Brain microvascular endothelial cell (primary cell): ENCODE measurements at regions not wholly inside any gene's neighbourhood (a gene's known extent, or its start where the extent isn't known, plus 50 kb on each side); places are given as distances from the start of the nearest gene placed in this dataset.

ENCODE experiments used
- DNase-seq: peaks from one replicate; pipeline ENCODE4 v3.0.0-alpha.2; 2020
- H3K27ac ChIP-seq: fragments of 250-450 bp; sonication (Bioruptor Pico); 2 replicates; pipeline ENCODE4 v1.5.1; 2020; ENCODE audit warnings: mild to moderate bottlenecking, moderate library complexity
- H3K27me3 ChIP-seq: fragments of 250-450 bp; sonication (Bioruptor Pico); replicated peaks from 2 replicates; pipeline ENCODE4 v1.5.1; 2020; ENCODE audit warnings: mild to moderate bottlenecking
- H3K36me3 ChIP-seq: fragments of 250-450 bp; sonication (Bioruptor Pico); replicated peaks from 2 replicates; pipeline ENCODE4 v1.5.1; 2020; ENCODE audit warnings: mild to moderate bottlenecking
- H3K4me3 ChIP-seq: 2 replicates; pipeline ENCODE4 v1.5.1; 2011; ENCODE audit warnings: low read depth, mild to moderate bottlenecking, control low read depth, low read length, moderate library complexity
- CTCF ChIP-seq: IDR thresholded peaks from 2 replicates; pipeline ENCODE4 v1.5.1; 2011; ENCODE audit warnings: low read depth, mild to moderate bottlenecking, moderate library complexity, low read length, control low read depth, inconsistent platforms; ENCODE audit errors: missing control alignments
- in situ Hi-C: cut with HindIII; loops from 2 replicates; pipeline ENCODE4 v1.10.0; 2017; ENCODE audit warnings: low sequenced_read_pairs, low pct_ligation_motif_present

- no peak overlapping the region for H3K4me3 ChIP-seq
- no peaks in the 10 kb centered on the region for H3K36me3 ChIP-seq
- DNase-seq: no peak
- in situ Hi-C loops: no loop called here
- no peak overlapping the region for H3K27ac ChIP-seq
- no peaks in the 10 kb centered on the region for H3K27me3 ChIP-seq
- TF ChIP-seq CTCF: no peak
Observed at GRCh38 chr10:8374334-8374733, 319.8 kb downstream of the GATA3 start.

GRCh38 chr10:8375137-8375536, 320.6 kb downstream of the GATA3 start:
- Histone ChIP-seq H3K4me3 (no peak overlapping the region), H3K27ac (no peak overlapping the region), H3K27me3 (no peaks in the 10 kb centered on the region), H3K36me3 (no peaks in the 10 kb centered on the region)
- no peak for TF ChIP-seq CTCF
- DNase-seq: no peak
- in situ Hi-C loops: no loop called here

- TF ChIP-seq CTCF: no peak
- no peaks in the 10 kb centered on the region for H3K27me3 ChIP-seq
- in situ Hi-C loops: no loop called here
- H3K36me3 ChIP-seq: no peaks in the 10 kb centered on the region
- H3K27ac ChIP-seq: no peak overlapping the region
- no peak for DNase-seq
- H3K4me3 ChIP-seq: no peak overlapping the region
Observed at GRCh38 chr10:8378198-8378983, 323.9 kb downstream of the GATA3 start.

GRCh38 chr10:8379906-8380832, 325.7 kb downstream of the GATA3 start:
- no peaks in the 10 kb centered on the region for H3K27me3 ChIP-seq
- no peaks in the 10 kb centered on the region for H3K36me3 ChIP-seq
- H3K27ac ChIP-seq: no peak overlapping the region
- DNase-seq: no peak
- H3K4me3 ChIP-seq: no peak overlapping the region
- no peak for TF ChIP-seq CTCF
- in situ Hi-C loops: no loop called here

- no peak for TF ChIP-seq CTCF
- H3K4me3 ChIP-seq: no peak overlapping the region
- in situ Hi-C loops: no loop called here
- DNase-seq: no peak
- H3K27ac ChIP-seq: no peak overlapping the region
- no peaks in the 10 kb centered on the region for H3K27me3 ChIP-seq
- no peaks in the 10 kb centered on the region for H3K36me3 ChIP-seq
Observed at GRCh38 chr10:8380833-8381496, 326.5 kb downstream of the GATA3 start.
